HUES48 (cell line): ENCODE measurements at regions not wholly inside any gene's neighbourhood (a gene's known extent, or its start where the extent isn't known, plus 50 kb on each side); places are given as distances from the start of the nearest gene placed in this dataset.
"Not testable (repeated sequence)": the region's sequence is repeated elsewhere in the genome, so short reads cannot be mapped to it uniquely, and the experiment has no call there.

Experiments used
- H3K27ac ChIP-seq: one replicate; pipeline ENCODE4 v1.7.0; 2013; ENCODE audit warnings: low read depth, low read length, inconsistent platforms
- H3K27me3 ChIP-seq: 2 replicates; pipeline ENCODE4 v1.6.1; 2013; ENCODE audit warnings: mild to moderate bottlenecking, low read length; ENCODE audit not compliant: control insufficient read depth, insufficient read depth
- H3K36me3 ChIP-seq: 2 replicates; pipeline ENCODE4 v1.6.1; 2013; ENCODE audit warnings: low read length; ENCODE audit not compliant: control insufficient read depth, insufficient read depth
- H3K4me1 ChIP-seq: 2 replicates; pipeline ENCODE4 v1.6.1; 2013; ENCODE audit warnings: mild to moderate bottlenecking, low read length; ENCODE audit not compliant: control insufficient read depth, insufficient read depth
- H3K4me3 ChIP-seq: 2 replicates; pipeline ENCODE4 v1.5.1; 2013; ENCODE audit warnings: mild to moderate bottlenecking, low read depth, low read length
- H3K9ac ChIP-seq: 2 replicates; pipeline ENCODE4 v1.6.1; 2013; ENCODE audit warnings: mild to moderate bottlenecking, low read depth, low read length, moderate library complexity
- H3K9me3 ChIP-seq: 2 replicates; pipeline ENCODE4 v1.6.1; 2013; ENCODE audit warnings: low read length; ENCODE audit not compliant: control insufficient read depth, insufficient read depth

DNA sequence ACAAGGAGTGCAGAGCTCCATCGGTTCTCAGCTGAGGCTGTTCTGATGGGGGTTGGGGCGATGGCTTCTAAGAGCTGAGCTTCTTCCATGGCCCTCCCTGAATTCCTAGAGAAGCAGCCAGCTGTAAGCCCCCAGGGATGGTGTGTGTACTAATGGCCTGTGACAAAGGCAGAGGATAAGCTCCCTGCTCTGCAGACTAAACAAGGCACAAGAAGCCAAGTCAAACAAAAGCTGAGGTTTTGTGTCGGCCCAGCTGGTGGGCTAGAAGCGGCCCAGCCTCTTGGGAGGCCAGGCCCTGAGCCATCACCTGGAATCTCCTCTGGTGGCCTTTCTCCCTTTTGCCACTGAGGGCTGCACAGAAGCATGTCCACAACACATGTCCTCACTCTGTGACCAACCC lies 75.0 kb upstream of the XPA start:
- H3K27ac ChIP-seq, result peak overlapping the region; percentile 6
- no peaks in the 10 kb centered on the region for H3K27me3 ChIP-seq
- H3K9ac ChIP-seq, result no peak overlapping the region
- no peaks in the 10 kb centered on the region for H3K36me3 ChIP-seq
- H3K4me1 ChIP-seq, result peaks cover 16% of the 10 kb centered on the region
- no peaks in the 10 kb centered on the region for H3K9me3 ChIP-seq
- no peak overlapping the region for H3K4me3 ChIP-seq

DNA sequence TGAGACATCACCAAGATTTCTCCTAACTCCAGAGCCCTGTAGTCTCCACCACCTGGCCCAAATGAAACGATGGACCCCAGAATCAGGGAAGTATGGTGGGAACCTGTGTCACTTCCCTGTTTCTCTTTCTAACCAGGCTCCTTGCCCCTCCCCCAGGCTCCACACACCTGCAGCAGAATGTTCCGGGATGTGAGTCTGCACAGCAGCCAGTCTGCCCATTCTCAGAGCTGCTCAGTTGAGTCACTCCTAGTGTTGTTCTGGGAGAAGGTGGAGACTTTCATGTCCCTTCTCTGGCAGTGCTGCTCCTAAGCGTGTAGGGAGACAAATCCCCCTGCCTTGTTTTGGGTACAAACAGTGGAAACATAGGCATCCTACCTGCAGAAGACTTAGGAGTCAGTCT lies 76.0 kb upstream of the XPA start:
- Histone ChIP-seq H3K27me3 (no peaks in the 10 kb centered on the region), H3K4me3 (no peak overlapping the region), H3K36me3 (no peaks in the 10 kb centered on the region), H3K27ac (no peak overlapping the region), H3K9me3 (no peaks in the 10 kb centered on the region), H3K4me1 (peaks cover 16% of the 10 kb centered on the region), H3K9ac (no peak overlapping the region)

DNA sequence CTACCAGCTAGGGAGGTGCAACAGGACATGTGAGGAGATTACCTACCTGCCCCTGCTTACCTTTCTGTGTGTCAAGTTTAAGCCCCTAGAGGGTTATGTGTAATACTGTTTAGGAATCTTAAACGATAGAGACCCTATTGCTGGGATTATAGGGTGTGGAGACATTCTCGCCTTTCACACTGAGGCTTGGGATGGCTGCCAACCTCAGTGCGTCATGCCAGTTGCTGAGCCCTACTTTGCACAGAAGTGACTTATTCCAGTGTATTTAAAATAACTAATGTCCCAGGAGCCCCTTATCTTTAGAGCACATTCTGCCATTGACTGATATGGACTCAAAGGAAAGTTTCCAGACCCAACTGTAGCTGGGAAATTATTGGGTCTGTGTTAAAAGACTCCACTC lies 76.6 kb upstream of the XPA start:
- Histone ChIP-seq H3K27ac (no peak overlapping the region), H3K9me3 (0 out of 2 replicates have a peak, but pooled peaks cover 3% of the 10 kb centered on the region), H3K27me3 (no peaks in the 10 kb centered on the region), H3K9ac (no peak overlapping the region), H3K36me3 (no peaks in the 10 kb centered on the region), H3K4me3 (no peak overlapping the region), H3K4me1 (peaks cover 16% of the 10 kb centered on the region)

DNA sequence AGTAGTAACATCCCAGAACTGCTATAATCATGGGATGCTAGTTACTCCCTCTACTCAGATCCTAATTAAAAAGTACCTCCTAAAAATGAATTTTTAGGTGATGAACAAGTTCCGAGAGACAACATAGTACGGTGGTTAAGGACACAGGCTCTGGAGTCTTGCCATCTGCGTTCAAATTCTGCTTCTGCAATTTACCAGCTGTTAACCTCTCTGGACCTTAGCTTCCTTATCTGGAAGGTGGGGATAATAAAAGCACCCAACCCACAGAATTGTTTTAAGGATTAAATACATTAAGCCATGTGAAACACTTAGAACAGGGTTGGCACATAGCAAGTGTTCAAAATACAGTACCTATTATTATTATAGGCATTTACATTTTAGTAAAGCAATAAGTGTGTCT lies 77.5 kb upstream of the XPA start:
- no peaks in the 10 kb centered on the region for H3K27me3 ChIP-seq
- H3K9ac ChIP-seq, result no peak overlapping the region
- H3K4me3 ChIP-seq, result no peak overlapping the region
- no peaks in the 10 kb centered on the region for H3K36me3 ChIP-seq
- H3K27ac ChIP-seq, result no peak overlapping the region
- peaks cover 16% of the 10 kb centered on the region for H3K4me1 ChIP-seq
- H3K9me3 ChIP-seq, result peaks cover 6% of the 10 kb centered on the region

DNA sequence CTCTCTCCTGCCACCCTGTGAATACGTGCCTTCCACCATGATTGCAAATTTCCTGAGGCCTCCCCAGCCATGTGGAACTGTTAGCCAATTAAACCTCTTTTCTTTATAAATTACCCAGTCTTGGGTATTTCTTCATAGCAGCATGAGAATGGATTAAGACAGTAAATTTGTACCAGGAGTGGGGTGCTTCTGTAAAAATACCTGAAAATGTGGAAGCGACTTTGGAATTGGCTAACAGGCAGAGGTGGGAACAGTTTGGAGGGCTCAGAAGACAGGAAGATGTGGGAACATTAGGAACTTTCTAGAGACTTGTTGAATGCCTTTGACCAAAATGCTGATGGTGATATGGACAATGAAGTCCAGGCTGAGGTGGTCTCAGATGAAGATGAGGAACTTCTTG lies 74.3 kb upstream of the FOXE1 start:
- H3K4me1 ChIP-seq, H3K4me3 ChIP-seq, H3K27me3 ChIP-seq, H3K36me3 ChIP-seq, H3K9ac ChIP-seq, H3K27ac ChIP-seq: not testable (repeated sequence)
- H3K9me3 ChIP-seq, result peaks cover 13% of the 10 kb centered on the region

DNA sequence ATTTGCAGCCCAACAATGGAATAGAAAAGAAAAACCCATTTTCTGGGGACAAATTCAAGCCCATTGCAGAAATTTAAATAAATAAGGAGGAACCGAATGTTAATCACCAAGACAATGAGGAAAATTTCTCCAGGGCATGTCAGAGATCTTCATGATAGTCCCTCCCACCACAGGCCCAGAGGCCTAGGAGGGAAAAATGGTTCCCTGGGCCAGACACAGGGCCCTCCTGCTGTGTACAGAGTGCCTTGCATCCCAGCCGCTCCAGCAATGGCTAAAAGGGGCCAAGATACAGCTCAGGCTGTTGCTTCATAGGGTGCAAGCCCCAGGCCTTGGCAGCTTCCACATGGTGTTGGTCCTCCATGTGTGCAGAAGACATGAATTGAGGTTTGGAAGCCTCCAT lies 73.4 kb upstream of the FOXE1 start:
- H3K36me3 ChIP-seq, result no peaks in the 10 kb centered on the region
- no peak overlapping the region for H3K27ac ChIP-seq
- no peak overlapping the region for H3K4me3 ChIP-seq
- H3K27me3 ChIP-seq, result no peaks in the 10 kb centered on the region
- H3K4me1 ChIP-seq, result no peaks in the 10 kb centered on the region
- H3K9ac ChIP-seq, result no peak overlapping the region
- H3K9me3 ChIP-seq, result peaks cover 13% of the 10 kb centered on the region

DNA sequence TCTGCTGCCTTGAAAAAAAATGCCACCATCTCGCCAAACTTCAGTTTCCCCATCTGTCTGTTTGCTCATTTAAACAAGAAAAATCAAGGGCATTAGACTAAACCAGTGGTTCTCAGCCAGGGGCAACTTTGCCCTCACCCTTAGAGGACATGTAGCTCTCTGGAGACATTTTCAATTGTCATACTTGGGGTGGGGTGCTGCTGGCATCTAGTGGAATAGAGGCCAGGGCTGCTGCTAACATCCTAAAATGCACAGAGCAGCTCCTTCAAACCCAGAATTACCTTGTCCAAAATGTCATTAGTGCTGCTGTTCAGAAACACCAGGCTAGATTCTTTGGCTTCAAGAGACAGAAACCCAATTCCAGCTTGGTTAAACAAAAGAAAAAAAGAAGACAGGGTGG lies 71.1 kb upstream of the FOXE1 start:
- Histone ChIP-seq H3K4me3 (no peak overlapping the region), H3K9ac (no peak overlapping the region), H3K4me1 (peaks cover 4% of the 10 kb centered on the region; the same call in 1 of the 2 replicates), H3K27me3 (no peaks in the 10 kb centered on the region), H3K36me3 (no peaks in the 10 kb centered on the region), H3K9me3 (peaks cover 13% of the 10 kb centered on the region), H3K27ac (no peak overlapping the region)

DNA sequence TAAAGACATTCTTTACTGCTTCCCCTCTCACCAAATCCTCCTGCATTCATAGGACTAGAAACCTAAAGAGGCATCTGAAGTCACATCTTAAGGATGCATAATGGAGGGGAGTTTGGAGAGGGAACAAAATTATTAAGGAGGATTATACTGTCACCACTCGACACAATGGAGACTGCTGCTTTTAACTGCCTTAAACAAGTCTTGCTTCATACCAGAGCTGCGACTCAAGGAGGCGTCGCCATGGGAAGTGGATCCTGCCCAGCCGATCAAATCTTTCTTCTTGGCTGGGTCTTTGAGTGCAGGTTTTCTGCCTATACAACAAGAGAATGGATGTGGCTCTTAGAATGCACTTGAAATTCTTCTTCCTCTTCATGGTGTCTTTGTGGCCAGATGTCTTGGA lies 66.7 kb upstream of the FOXE1 start:
- Histone ChIP-seq H3K4me1 (peaks cover 4% of the 10 kb centered on the region; the same call in 1 of the 2 replicates), H3K36me3 (no peaks in the 10 kb centered on the region), H3K27me3 (no peaks in the 10 kb centered on the region), H3K9me3 (no peaks in the 10 kb centered on the region), H3K9ac (no peak overlapping the region), H3K27ac (no peak overlapping the region), H3K4me3 (no peak overlapping the region)

DNA sequence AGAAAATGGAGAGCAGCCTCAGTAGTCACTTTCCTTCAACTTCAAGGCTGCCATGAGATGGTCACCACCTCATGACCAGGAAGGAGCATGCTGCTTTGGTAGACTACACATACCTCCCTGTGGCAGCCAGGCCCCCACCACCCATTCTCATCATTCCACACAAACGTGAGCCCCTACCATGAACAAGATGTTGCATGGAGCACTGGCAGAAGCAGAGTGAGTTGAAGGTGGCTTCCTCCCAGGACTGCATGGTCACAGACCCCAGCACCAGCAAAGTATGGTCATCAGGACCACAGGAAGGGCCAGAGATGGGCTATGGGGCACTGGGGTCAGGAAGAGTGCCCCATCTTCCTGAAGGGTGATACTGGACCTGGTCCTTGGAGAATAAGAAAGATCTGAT lies 65.5 kb upstream of the FOXE1 start:
- peaks cover 4% of the 10 kb centered on the region; the same call in 1 of the 2 replicates for H3K4me1 ChIP-seq
- H3K9me3 ChIP-seq, result no peaks in the 10 kb centered on the region
- H3K36me3 ChIP-seq, result no peaks in the 10 kb centered on the region
- H3K4me3 ChIP-seq, result no peak overlapping the region
- H3K27me3 ChIP-seq, result 0 out of 2 replicates have a peak, but pooled peaks cover under 1% of the 10 kb centered on the region
- no peak overlapping the region for H3K9ac ChIP-seq
- H3K27ac ChIP-seq, result no peak overlapping the region

DNA sequence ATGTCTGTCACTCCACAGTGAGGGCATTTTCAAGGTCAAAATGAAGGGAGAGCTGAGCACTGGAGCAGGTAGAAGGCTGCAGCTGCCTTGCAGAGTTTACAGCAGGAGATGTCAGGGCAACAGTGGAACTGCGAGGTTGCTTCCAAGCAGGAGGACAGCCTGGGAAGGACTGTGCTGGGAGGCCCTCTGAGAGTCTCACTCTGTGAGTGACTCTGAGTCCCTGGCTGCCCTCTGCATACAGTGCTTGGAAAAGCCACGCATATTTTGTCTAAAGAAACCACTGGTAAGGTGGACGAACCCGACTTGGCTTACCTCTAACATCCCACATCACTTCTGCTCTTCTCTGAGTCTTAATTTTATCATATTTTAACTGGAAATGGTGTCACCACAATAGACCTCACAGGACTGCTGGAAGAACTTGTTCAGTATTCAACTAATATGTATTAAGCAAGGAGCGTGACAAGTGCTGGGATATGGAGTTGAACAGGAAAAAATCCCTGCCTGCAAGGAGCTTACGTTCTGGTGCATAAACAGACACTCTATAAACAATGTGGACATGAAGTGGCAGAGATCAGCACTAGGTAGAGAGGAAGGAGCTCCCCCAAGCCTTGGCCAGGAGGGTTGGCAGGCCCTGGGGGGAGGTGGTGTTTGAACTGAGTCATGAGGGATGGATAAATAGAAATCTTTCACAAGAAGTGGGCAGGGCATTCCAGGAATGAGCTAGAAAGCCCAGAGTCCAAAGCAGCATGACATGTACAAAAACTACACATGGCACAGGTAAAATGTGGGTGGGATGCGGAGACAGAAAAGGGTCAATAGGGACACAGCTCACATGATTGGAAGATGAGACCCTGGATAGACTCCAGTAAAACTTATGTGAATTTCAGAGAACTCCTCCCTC lies 64.0 kb upstream of the FOXE1 start:
- peaks cover 4% of the 10 kb centered on the region; the same call in 1 of the 2 replicates for H3K4me1 ChIP-seq
- H3K27ac ChIP-seq, result no peak overlapping the region

DNA sequence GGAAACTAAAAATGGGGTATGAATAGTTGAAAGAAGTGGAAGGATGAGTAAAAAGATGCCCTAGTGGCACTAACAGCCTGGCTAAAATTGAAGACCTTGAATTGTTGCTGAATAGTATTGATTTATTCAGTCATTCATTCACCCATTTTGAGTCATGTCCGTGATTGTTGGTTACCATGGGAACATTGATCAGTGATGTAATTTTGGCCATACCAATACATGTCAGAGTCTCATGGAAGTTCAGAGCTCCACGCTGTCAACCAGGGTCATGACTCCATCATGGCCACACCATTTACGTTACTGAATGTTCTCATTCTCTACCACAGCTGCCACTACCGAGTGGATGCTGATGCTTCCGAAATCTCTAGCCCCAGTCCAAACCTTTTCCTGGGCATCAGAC lies 62.5 kb upstream of the FOXE1 start:
- Histone ChIP-seq H3K4me1 (peaks cover 4% of the 10 kb centered on the region; the same call in 1 of the 2 replicates), H3K9me3 (no peaks in the 10 kb centered on the region; the same call in 1 of the 2 replicates), H3K4me3 (no peak overlapping the region), H3K27ac (no peak overlapping the region), H3K9ac (no peak overlapping the region), H3K27me3 (0 out of 2 replicates have a peak, but pooled peaks cover 2% of the 10 kb centered on the region), H3K36me3 (no peaks in the 10 kb centered on the region)

More for the DNA sequence above, 64.0 kb upstream of the FOXE1 start:
- Histone ChIP-seq H3K36me3 (no peaks in the 10 kb centered on the region), H3K27me3 (0 out of 2 replicates have a peak, but pooled peaks cover 2% of the 10 kb centered on the region), H3K9ac (no peak overlapping the region), H3K4me3 (no peak overlapping the region), H3K9me3 (no peaks in the 10 kb centered on the region)
